ENCODE measurements at regions not wholly inside any gene's neighbourhood (a gene's known extent, or its start where the extent isn't known, plus 50 kb on each side); places are given as distances from the start of the nearest gene placed in this dataset.

GRCh38 chr6:95249175-95249574, 328.2 kb upstream of the MANEA start:
- TF ChIP-seq CTCF (IDR thresholded peaks at IDR 0.05) (no peak), POLR2A (IDR thresholded peaks at IDR 0.05) (no peak)
